HG03571 (cell line): ENCODE measurements at regions not wholly inside any gene's neighbourhood (a gene's known extent, or its start where the extent isn't known, plus 50 kb on each side); places are given as distances from the start of the nearest gene placed in this dataset.

Source experiments
- ATAC-seq: cut with Tn5 transposase; IDR thresholded peaks from one replicate; pipeline ENCODE4 v1.9.1; 2021; ENCODE audit not compliant: unreplicated experiment

GRCh38 chr4:81523672-81524327, 52.1 kb upstream of the RASGEF1B start:
- peak; percentile 65 for ATAC-seq

- ATAC-seq: peak; percentile 46
These were observed 51.0 kb upstream of the RASGEF1B start for GRCh38 chr4:81522711-81523110.

GRCh38 chr4:81521708-81522107, 50.0 kb upstream of the RASGEF1B start:
- ATAC-seq: no peak
